Liver (tissue), 3 donors: ENCODE measurements at regions not wholly inside any gene's neighbourhood (a gene's known extent, or its start where the extent isn't known, plus 50 kb on each side); places are given as distances from the start of the nearest gene placed in this dataset.

ENCODE experiments used
- HNF4G ChIP-seq: IDR thresholded peaks from 2 replicates; pipeline ENCODE4 v1.6.1; 2016; ENCODE audit warnings: antibody characterized with exemption
- JUND ChIP-seq, 2 donors: IDR thresholded peaks; 2 replicates each; pipeline ENCODE4 v1.6.1; 2016; ENCODE audit warnings: antibody characterized with exemption in 2 of 2
- SP1 ChIP-seq: IDR thresholded peaks from 2 replicates; pipeline ENCODE4 v1.6.1; 2018; ENCODE audit warnings: antibody characterized with exemption, mild to moderate bottlenecking
- TAF1 ChIP-seq: conservative IDR thresholded peaks from 2 replicates; pipeline ENCODE4 v1.6.1; 2016; ENCODE audit warnings: antibody characterized with exemption, mild to moderate bottlenecking
- YY1 ChIP-seq: IDR thresholded peaks from 2 replicates; pipeline ENCODE4 v1.6.1; 2016; ENCODE audit warnings: antibody characterized with exemption, mild to moderate bottlenecking
- TF ChIP-seq, protein P1 (sequence below): fragments of 150-350 bp; IDR thresholded peaks from 2 replicates; pipeline ENCODE4 v1.5.1; 2017; ENCODE audit warnings: improper control_type of control experiment, low read depth, low read length; ENCODE audit not compliant: missing input control
- TF ChIP-seq, protein P2 (sequence below): IDR thresholded peaks from 2 replicates; pipeline ENCODE4 v1.6.1; 2016; ENCODE audit warnings: antibody characterized with exemption
- donor health status: healthy.
- donor health status: healthy.

DNA sequence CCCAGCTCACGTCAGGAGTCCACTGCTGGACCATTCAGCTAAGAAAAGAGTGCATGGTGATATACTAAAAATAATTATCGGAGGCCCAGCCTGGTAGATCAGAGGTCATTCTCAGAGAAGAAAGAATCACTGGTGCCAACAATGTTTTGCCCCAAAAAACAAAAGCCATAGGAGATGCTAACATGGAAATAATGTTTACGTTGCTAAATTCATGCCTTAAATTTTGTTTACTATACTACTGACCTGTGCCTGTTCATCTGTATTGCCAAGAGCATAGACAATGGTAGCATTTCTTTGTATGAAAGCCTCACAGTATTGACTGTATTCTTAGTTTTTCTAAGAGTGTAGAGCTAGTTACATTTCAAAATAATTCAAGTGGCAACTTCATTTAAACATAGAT, 138.1 kb upstream of the GPR149 start:
- TF ChIP-seq TAF1 (no peak), YY1 (no peak), JUND (IDR thresholded peaks at IDR 0.05) (no peak), SP1 (no peak), HNF4G (no peak)
- TF ChIP-seq, protein P1, sequence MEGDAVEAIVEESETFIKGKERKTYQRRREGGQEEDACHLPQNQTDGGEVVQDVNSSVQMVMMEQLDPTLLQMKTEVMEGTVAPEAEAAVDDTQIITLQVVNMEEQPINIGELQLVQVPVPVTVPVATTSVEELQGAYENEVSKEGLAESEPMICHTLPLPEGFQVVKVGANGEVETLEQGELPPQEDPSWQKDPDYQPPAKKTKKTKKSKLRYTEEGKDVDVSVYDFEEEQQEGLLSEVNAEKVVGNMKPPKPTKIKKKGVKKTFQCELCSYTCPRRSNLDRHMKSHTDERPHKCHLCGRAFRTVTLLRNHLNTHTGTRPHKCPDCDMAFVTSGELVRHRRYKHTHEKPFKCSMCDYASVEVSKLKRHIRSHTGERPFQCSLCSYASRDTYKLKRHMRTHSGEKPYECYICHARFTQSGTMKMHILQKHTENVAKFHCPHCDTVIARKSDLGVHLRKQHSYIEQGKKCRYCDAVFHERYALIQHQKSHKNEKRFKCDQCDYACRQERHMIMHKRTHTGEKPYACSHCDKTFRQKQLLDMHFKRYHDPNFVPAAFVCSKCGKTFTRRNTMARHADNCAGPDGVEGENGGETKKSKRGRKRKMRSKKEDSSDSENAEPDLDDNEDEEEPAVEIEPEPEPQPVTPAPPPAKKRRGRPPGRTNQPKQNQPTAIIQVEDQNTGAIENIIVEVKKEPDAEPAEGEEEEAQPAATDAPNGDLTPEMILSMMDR: no peak
- TF ChIP-seq, protein P2, sequence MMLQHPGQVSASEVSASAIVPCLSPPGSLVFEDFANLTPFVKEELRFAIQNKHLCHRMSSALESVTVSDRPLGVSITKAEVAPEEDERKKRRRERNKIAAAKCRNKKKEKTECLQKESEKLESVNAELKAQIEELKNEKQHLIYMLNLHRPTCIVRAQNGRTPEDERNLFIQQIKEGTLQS: no peak
